Skeletal muscle cell (primary cell): ENCODE measurements at regions not wholly inside any gene's neighbourhood (a gene's known extent, or its start where the extent isn't known, plus 50 kb on each side); places are given as distances from the start of the nearest gene placed in this dataset.
"Not testable (repeated sequence)": the region's sequence is repeated elsewhere in the genome, so short reads cannot be mapped to it uniquely, and the experiment has no call there.

Experiments used
- DNase-seq: peaks from one replicate; pipeline ENCODE4 v3.0.0-alpha.2; 2010; ENCODE audit warnings: low read depth
- H3K4me3 ChIP-seq: 2 replicates; pipeline ENCODE4 v1.5.1; 2011; ENCODE audit warnings: low read depth, mild to moderate bottlenecking, control low read depth, low read length, moderate library complexity

GRCh38 chr4:49117951-49118350 is 131.9 kb downstream of the CWH43 start:
- H3K4me3 ChIP-seq, DNase-seq: not testable (repeated sequence)

GRCh38 chr4:49118379-49119212 is 132.5 kb downstream of the CWH43 start:
- H3K4me3 ChIP-seq, DNase-seq: not testable (repeated sequence)

GRCh38 chr4:49119345-49119744 is 133.3 kb downstream of the CWH43 start:
- not testable (repeated sequence) for DNase-seq, H3K4me3 ChIP-seq

GRCh38 chr4:49120042-49120779 is 134.1 kb downstream of the CWH43 start:
- not testable (repeated sequence) for DNase-seq, H3K4me3 ChIP-seq

GRCh38 chr4:49120804-49121203 is 134.7 kb downstream of the CWH43 start:
- H3K4me3 ChIP-seq, DNase-seq: not testable (repeated sequence)

- DNase-seq, H3K4me3 ChIP-seq: not testable (repeated sequence)
Observed at GRCh38 chr4:49126443-49126842, 140.4 kb downstream of the CWH43 start.

- not testable (repeated sequence) for DNase-seq, H3K4me3 ChIP-seq
Observed at GRCh38 chr4:49126858-49127257, 140.8 kb downstream of the CWH43 start.

GRCh38 chr4:49129385-49129784 is 143.3 kb downstream of the CWH43 start:
- H3K4me3 ChIP-seq, DNase-seq: not testable (repeated sequence)

- not testable (repeated sequence) for DNase-seq, H3K4me3 ChIP-seq
Observed at GRCh38 chr4:49129870-49130269, 143.8 kb downstream of the CWH43 start.

GRCh38 chr4:49130724-49131123 is 144.6 kb downstream of the CWH43 start:
- not testable (repeated sequence) for H3K4me3 ChIP-seq, DNase-seq

GRCh38 chr4:49137043-49137442 is 151.0 kb downstream of the CWH43 start:
- not testable (repeated sequence) for DNase-seq, H3K4me3 ChIP-seq

GRCh38 chr4:49137961-49138360 is 151.9 kb downstream of the CWH43 start:
- not testable (repeated sequence) for H3K4me3 ChIP-seq, DNase-seq

- not testable (repeated sequence) for H3K4me3 ChIP-seq, DNase-seq
Observed at GRCh38 chr4:49138818-49139217, 152.7 kb downstream of the CWH43 start.

- H3K4me3 ChIP-seq, DNase-seq: not testable (repeated sequence)
Observed at GRCh38 chr4:49139513-49139912, 153.4 kb downstream of the CWH43 start.

GRCh38 chr4:49140351-49140750 is 154.3 kb downstream of the CWH43 start:
- not testable (repeated sequence) for DNase-seq, H3K4me3 ChIP-seq

GRCh38 chr4:49141955-49142354 is 155.9 kb downstream of the CWH43 start:
- not testable (repeated sequence) for H3K4me3 ChIP-seq, DNase-seq

- not testable (repeated sequence) for H3K4me3 ChIP-seq, DNase-seq
Observed at GRCh38 chr4:49147143-49147542, 161.1 kb downstream of the CWH43 start.

GRCh38 chr4:49147596-49147995 is 161.5 kb downstream of the CWH43 start:
- not testable (repeated sequence) for H3K4me3 ChIP-seq, DNase-seq

- peak; percentile 64 for DNase-seq
- not testable (repeated sequence) for H3K4me3 ChIP-seq
Observed at GRCh38 chr4:49149006-49149975, 163.2 kb downstream of the CWH43 start.
